ENCODE measurements at regions not wholly inside any gene's neighbourhood (a gene's known extent, or its start where the extent isn't known, plus 50 kb on each side); places are given as distances from the start of the nearest gene placed in this dataset.

GRCh38 chr3:164390046-164390445, 688.2 kb downstream of the SI start:
- peak in 1 of 3 experiments; percentile 10 for TF ChIP-seq CTCF (IDR thresholded peaks at IDR 0.05)
- TF ChIP-seq EP300 (IDR thresholded peaks at IDR 0.05), result no peak
- TF ChIP-seq POLR2A (IDR thresholded peaks at IDR 0.05; ENCODE audit: low read depth), result no peak
